Type B pancreatic cell (in vitro differentiated cells): ENCODE measurements at regions not wholly inside any gene's neighbourhood (a gene's known extent, or its start where the extent isn't known, plus 50 kb on each side); places are given as distances from the start of the nearest gene placed in this dataset.
"Not testable (repeated sequence)": the region's sequence is repeated elsewhere in the genome, so short reads cannot be mapped to it uniquely, and the experiment has no call there.

ENCODE experiments used
- DNase-seq: peaks from one replicate; pipeline ENCODE4 v3.0.0; 2021; ENCODE audit warnings: mixed read lengths; ENCODE audit not compliant: unreplicated experiment; ENCODE audit errors: extremely low spot score
- H3K27ac Mint-ChIP-seq: 2 replicates; pipeline ENCODE4 v1.8.0; 2021; ENCODE audit warnings: mild to moderate bottlenecking, mixed read lengths
- H3K27me3 Mint-ChIP-seq: 2 replicates; pipeline ENCODE4 v1.8.0; 2021; ENCODE audit warnings: mixed read lengths
- H3K36me3 Mint-ChIP-seq: 2 replicates; pipeline ENCODE4 v1.8.0; 2021; ENCODE audit warnings: mixed read lengths
- H3K4me1 Mint-ChIP-seq: one replicate; pipeline ENCODE4 v1.8.0; 2021; ENCODE audit warnings: mixed read lengths; ENCODE audit not compliant: unreplicated experiment
- H3K4me3 Mint-ChIP-seq: 2 replicates; pipeline ENCODE4 v1.8.0; 2021; ENCODE audit warnings: mild to moderate bottlenecking, mixed read lengths
- H3K9me3 Mint-ChIP-seq: 2 replicates; pipeline ENCODE4 v1.8.0; 2021; ENCODE audit warnings: mixed read lengths
- TF ChIP-seq, protein P1 (sequence below): fragments of 200-600 bp; sonication (generic); conservative IDR thresholded peaks from 2 replicates; pipeline ENCODE4 v1.5.0; 2021; ENCODE audit warnings: antibody characterized with exemption, mild to moderate bottlenecking

DNA sequence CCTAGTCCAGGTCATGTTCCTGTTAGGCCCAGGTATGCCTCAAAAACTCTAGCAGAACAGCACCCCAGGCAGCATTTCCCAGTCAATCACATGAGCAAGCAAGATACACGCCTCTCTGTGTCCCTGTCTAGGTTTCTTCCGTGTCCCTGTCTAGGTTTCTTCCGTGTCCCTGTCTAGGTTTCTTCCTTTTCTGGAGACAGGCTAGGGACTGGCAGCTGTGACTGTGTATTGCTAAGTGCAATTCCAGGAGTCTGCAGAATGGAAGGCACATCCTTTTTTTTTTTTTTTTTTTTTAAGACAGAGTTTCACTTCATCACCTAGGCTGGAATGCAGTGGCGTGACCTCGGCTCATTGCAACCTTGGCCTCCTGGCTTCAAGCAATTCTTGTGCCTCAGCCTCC is 77.6 kb downstream of the SETD4 start:
- no peaks in the 10 kb centered on the region for H3K36me3 Mint-ChIP-seq
- DNase-seq: no peak
- H3K27me3 Mint-ChIP-seq: no peaks in the 10 kb centered on the region
- peaks cover 11% of the 10 kb centered on the region for H3K9me3 Mint-ChIP-seq
- H3K4me3 Mint-ChIP-seq: no peak overlapping the region
- H3K4me1 Mint-ChIP-seq: peaks cover 13% of the 10 kb centered on the region
- no peak overlapping the region for H3K27ac Mint-ChIP-seq
- TF ChIP-seq, protein P1, sequence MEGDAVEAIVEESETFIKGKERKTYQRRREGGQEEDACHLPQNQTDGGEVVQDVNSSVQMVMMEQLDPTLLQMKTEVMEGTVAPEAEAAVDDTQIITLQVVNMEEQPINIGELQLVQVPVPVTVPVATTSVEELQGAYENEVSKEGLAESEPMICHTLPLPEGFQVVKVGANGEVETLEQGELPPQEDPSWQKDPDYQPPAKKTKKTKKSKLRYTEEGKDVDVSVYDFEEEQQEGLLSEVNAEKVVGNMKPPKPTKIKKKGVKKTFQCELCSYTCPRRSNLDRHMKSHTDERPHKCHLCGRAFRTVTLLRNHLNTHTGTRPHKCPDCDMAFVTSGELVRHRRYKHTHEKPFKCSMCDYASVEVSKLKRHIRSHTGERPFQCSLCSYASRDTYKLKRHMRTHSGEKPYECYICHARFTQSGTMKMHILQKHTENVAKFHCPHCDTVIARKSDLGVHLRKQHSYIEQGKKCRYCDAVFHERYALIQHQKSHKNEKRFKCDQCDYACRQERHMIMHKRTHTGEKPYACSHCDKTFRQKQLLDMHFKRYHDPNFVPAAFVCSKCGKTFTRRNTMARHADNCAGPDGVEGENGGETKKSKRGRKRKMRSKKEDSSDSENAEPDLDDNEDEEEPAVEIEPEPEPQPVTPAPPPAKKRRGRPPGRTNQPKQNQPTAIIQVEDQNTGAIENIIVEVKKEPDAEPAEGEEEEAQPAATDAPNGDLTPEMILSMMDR: no peak

DNA sequence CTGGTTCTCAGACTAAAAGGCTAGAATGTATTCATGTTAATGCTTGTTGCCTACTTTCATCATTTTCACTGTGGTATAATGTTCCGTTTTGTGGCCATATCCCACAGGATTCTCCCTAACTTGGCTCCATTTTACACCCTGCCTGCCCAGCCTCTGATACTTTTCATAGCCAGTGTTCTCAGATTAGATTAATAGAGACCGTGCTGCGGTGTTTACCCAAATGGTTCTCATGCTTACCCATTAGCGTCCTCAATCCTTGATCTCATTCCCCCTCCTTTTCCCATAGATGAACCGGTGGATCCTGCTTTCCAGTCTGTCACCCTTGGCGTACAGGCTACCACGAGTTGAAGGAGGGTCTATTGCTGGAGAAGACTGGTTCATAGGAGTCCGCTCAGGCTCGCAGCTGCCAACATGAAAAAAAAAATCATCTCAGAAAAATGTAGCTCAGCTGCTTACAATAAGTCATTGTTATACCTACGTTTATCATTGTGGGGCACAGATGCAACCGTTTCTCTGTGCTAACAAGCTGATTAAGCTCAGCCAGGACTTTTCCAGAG is 78.7 kb downstream of the SETD4 start:
- TF ChIP-seq, protein P1: no peak
- peaks cover 8% of the 10 kb centered on the region for H3K4me1 Mint-ChIP-seq
- H3K27me3 Mint-ChIP-seq: no peaks in the 10 kb centered on the region
- no peak overlapping the region for H3K4me3 Mint-ChIP-seq
- no peak for DNase-seq
- peaks cover 11% of the 10 kb centered on the region for H3K9me3 Mint-ChIP-seq
- no peaks in the 10 kb centered on the region for H3K36me3 Mint-ChIP-seq
- H3K27ac Mint-ChIP-seq: no peak overlapping the region

DNA sequence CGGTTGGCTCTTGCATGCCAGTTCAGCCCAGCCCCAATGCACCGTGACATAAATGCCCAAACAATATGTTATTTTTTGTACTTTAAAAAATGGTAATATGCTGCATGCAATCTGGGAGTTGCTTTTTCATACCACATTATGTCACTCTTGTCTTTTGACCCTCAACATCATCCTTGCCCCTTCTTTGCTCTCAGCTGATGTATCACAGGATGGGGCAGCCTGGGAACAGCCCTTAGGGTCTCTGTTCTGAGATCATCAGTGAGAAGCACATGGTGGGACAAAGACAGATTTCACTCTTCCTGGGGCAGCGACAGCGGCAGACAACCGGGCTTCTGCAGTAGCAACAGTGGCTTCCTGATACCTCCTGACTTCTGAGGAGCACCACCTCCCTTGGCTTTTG is 79.5 kb downstream of the SETD4 start:
- Mint-ChIP-seq H3K27ac (no peak overlapping the region), H3K4me1 (peaks cover 8% of the 10 kb centered on the region), H3K4me3 (no peak overlapping the region), H3K9me3 (peaks cover 11% of the 10 kb centered on the region), H3K27me3 (peaks cover under 1% of the 10 kb centered on the region), H3K36me3 (no peaks in the 10 kb centered on the region)
- no peak for DNase-seq
- TF ChIP-seq, protein P1: no peak

DNA sequence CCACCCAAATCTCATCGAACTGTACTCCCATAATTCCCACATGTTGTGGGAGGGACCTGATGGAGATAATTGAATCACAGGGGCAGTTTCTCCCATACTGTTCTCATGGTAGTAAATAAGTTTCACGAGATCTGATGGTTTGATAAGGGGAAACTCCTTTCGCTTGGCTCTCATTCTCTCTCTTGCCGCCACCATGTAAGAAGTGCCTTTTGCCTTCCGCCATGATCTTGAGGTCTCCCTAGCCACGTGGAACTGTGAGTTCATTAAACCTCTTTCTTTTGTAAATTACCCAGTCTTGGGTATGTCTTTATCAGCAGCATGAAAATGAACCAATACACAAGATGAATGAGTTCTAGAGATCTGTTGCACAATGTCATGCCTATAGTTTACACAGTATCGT is 82.5 kb downstream of the SETD4 start:
- H3K27me3 Mint-ChIP-seq, H3K27ac Mint-ChIP-seq, DNase-seq, H3K9me3 Mint-ChIP-seq, H3K4me1 Mint-ChIP-seq, H3K4me3 Mint-ChIP-seq, H3K36me3 Mint-ChIP-seq: not testable (repeated sequence)

DNA sequence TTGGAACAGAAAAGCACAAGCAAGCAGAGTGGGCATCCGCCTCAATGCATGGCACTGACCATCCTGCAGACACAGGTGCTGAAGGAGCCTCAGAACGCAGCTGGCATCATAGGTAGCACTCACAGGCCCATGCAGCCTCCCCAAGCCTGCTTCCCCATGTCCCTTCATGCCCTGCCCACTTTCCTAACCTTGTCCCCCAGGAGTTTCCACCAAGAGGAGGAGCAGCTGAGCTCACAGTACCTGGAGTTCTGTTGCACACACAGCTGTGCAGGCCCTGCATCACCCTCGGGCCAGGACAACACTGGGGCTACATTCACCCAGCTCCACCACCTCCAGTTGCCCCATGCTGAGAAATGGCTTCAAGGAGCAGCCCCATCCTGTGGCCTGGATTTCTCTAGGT is 83.4 kb downstream of the SETD4 start:
- peaks cover 4% of the 10 kb centered on the region for H3K9me3 Mint-ChIP-seq
- TF ChIP-seq, protein P1: no peak
- peaks cover 7% of the 10 kb centered on the region for H3K27me3 Mint-ChIP-seq
- H3K27ac Mint-ChIP-seq: no peak overlapping the region
- H3K36me3 Mint-ChIP-seq: no peaks in the 10 kb centered on the region
- DNase-seq: no peak
- peaks cover 4% of the 10 kb centered on the region for H3K4me1 Mint-ChIP-seq
- H3K4me3 Mint-ChIP-seq: no peak overlapping the region

DNA sequence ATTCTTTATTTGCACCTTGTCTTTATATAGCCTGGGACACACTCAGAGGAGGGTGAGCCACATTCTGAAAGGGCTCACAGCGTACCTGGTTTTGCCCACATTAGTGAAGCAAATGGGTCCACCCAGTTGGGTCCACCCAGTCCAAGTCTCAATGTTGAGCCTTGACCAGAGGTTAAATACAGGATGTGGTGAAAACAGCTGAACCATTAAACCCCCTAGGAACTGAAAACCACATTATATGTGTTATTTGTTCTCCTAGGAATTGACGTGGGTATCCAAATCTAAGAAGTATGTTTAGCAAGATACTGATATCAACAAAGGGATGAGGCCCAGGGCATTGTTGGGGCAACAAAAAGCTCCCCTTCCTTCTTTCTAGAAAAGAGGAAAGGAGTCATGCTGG is 83.8 kb downstream of the SETD4 start:
- H3K27me3 Mint-ChIP-seq: peaks cover 7% of the 10 kb centered on the region
- H3K9me3 Mint-ChIP-seq: peaks cover 4% of the 10 kb centered on the region
- TF ChIP-seq, protein P1: no peak
- no peak overlapping the region for H3K4me3 Mint-ChIP-seq
- no peak for DNase-seq
- no peak overlapping the region for H3K27ac Mint-ChIP-seq
- H3K4me1 Mint-ChIP-seq: peaks cover 4% of the 10 kb centered on the region
- H3K36me3 Mint-ChIP-seq: no peaks in the 10 kb centered on the region
